Astrocyte (in vitro differentiated cells and primary cell): ENCODE measurements at regions not wholly inside any gene's neighbourhood (a gene's known extent, or its start where the extent isn't known, plus 50 kb on each side); places are given as distances from the start of the nearest gene placed in this dataset.

Experiments used
- DNase-seq: peaks from one replicate; pipeline ENCODE4 v3.0.0-alpha.2; 2010; ENCODE audit warnings: low read depth
- FAIRE-seq: peaks from 2 replicates; lab custom pipeline; 2011; peaks lifted over from hg19 to GRCh38; lab: Jason Lieb, UNC
- H2AFZ ChIP-seq: 2 replicates; pipeline ENCODE4 v1.6.0; 2012; ENCODE audit warnings: low read depth, low read length, inconsistent platforms
- H3K27ac ChIP-seq: 2 replicates; pipeline ENCODE4 v1.5.1; 2011; ENCODE audit warnings: low read depth, low read length, inconsistent platforms
- H3K27me3 ChIP-seq: 2 replicates; pipeline ENCODE4 v1.6.0; 2011; ENCODE audit warnings: low read length, inconsistent platforms; ENCODE audit not compliant: insufficient read depth
- H3K36me3 ChIP-seq: 2 replicates; pipeline ENCODE4 v1.5.1; 2011; ENCODE audit warnings: low read length, inconsistent platforms; ENCODE audit not compliant: insufficient read depth
- H3K4me1 ChIP-seq: 2 replicates; pipeline ENCODE4 v1.5.1; 2011; ENCODE audit warnings: low read length, inconsistent platforms; ENCODE audit not compliant: insufficient read depth
- H3K4me2 ChIP-seq: 2 replicates; pipeline ENCODE4 v1.6.0; 2012; ENCODE audit warnings: low read length, inconsistent platforms
- H3K4me3 ChIP-seq: 2 replicates; pipeline ENCODE4 v1.5.1; 2011; ENCODE audit warnings: low read depth, mild to moderate bottlenecking, low read length, inconsistent platforms; ENCODE audit not compliant: insufficient read depth
- H3K79me2 ChIP-seq: 2 replicates; pipeline ENCODE4 v1.6.0; 2012; ENCODE audit warnings: mild to moderate bottlenecking, low read length, inconsistent platforms; ENCODE audit not compliant: insufficient read depth
- H3K9ac ChIP-seq: 2 replicates; pipeline ENCODE4 v1.6.0; 2012; ENCODE audit warnings: mild to moderate bottlenecking, low read length, inconsistent platforms
- H3K9me3 ChIP-seq: 2 replicates; pipeline ENCODE4 v1.5.1; 2012; ENCODE audit warnings: low read depth, mild to moderate bottlenecking, low read length, inconsistent platforms; ENCODE audit not compliant: insufficient read depth
- H4K20me1 ChIP-seq: 2 replicates; pipeline ENCODE4 v1.6.0; 2012; ENCODE audit warnings: low read length, inconsistent platforms; ENCODE audit not compliant: insufficient read depth
- H3K27ac Mint-ChIP-seq: one replicate; pipeline ENCODE4 v1.8.0; 2021; ENCODE audit warnings: mild to moderate bottlenecking, mixed read lengths; ENCODE audit not compliant: unreplicated experiment
- H3K27me3 Mint-ChIP-seq: one replicate; pipeline ENCODE4 v1.8.0; 2021; ENCODE audit warnings: low read depth, mixed read lengths; ENCODE audit not compliant: unreplicated experiment
- H3K36me3 Mint-ChIP-seq: one replicate; pipeline ENCODE4 v1.8.0; 2021; ENCODE audit warnings: low read depth, mixed read lengths; ENCODE audit not compliant: unreplicated experiment
- H3K4me1 Mint-ChIP-seq: one replicate; pipeline ENCODE4 v1.8.0; 2021; ENCODE audit warnings: low read depth, mixed read lengths; ENCODE audit not compliant: unreplicated experiment
- H3K4me3 Mint-ChIP-seq: one replicate; pipeline ENCODE4 v1.8.0; 2021; ENCODE audit warnings: mild to moderate bottlenecking, moderate library complexity, mixed read lengths; ENCODE audit not compliant: unreplicated experiment
- H3K9me3 Mint-ChIP-seq: one replicate; pipeline ENCODE4 v1.8.0; 2021; ENCODE audit warnings: mild to moderate bottlenecking, mixed read lengths; ENCODE audit not compliant: unreplicated experiment
- CTCF ChIP-seq: IDR thresholded peaks from 2 replicates; pipeline ENCODE4 v1.5.1; 2011; ENCODE audit warnings: low read depth, mild to moderate bottlenecking, inconsistent platforms, low read length, moderate library complexity; ENCODE audit not compliant: insufficient read depth
- EZH2 ChIP-seq: IDR thresholded peaks from 2 replicates; pipeline ENCODE4 v1.6.1; 2012; ENCODE audit warnings: mild to moderate bottlenecking, low read length, inconsistent platforms; ENCODE audit not compliant: insufficient read depth

- Mint-ChIP-seq H3K9me3 (peaks cover 3% of the 10 kb centered on the region), H3K27ac (no peak overlapping the region)
Observed at GRCh38 chr2:64785245-64785644, 131.5 kb upstream of the SERTAD2 start.

GRCh38 chr2:64786343-64787018 is 132.8 kb upstream of the SERTAD2 start:
- no peaks in the 10 kb centered on the region for H3K27me3 ChIP-seq
- H3K27ac ChIP-seq = no peak overlapping the region
- no peak overlapping the region for H3K4me2 ChIP-seq
- H3K4me3 ChIP-seq = no peak overlapping the region
- FAIRE-seq (no peak), DNase-seq (no peak)
- Mint-ChIP-seq H3K4me1 (no peaks in the 10 kb centered on the region), H3K4me3 (no peak overlapping the region), H3K36me3 (no peaks in the 10 kb centered on the region), H3K27me3 (peaks cover 9% of the 10 kb centered on the region), H3K27ac (no peak overlapping the region), H3K9me3 (peaks cover 3% of the 10 kb centered on the region)
- no peaks in the 10 kb centered on the region for H4K20me1 ChIP-seq
- H3K4me1 ChIP-seq = peaks cover 10% of the 10 kb centered on the region
- no peak overlapping the region for H3K9ac ChIP-seq
- no peaks in the 10 kb centered on the region for H3K9me3 ChIP-seq
- H3K36me3 ChIP-seq = no peaks in the 10 kb centered on the region
- TF ChIP-seq EZH2 = no peak
- TF ChIP-seq CTCF = no peak
- no peaks in the 10 kb centered on the region for H3K79me2 ChIP-seq
- no peak overlapping the region for H2AFZ ChIP-seq

More at GRCh38 chr2:64785245-64785644, 131.5 kb upstream of the SERTAD2 start:
- Histone ChIP-seq H3K27ac (no peak overlapping the region), H3K4me3 (no peak overlapping the region), H3K4me1 (peaks cover 14% of the 10 kb centered on the region), H3K79me2 (no peaks in the 10 kb centered on the region), H3K27me3 (no peaks in the 10 kb centered on the region), H3K36me3 (no peaks in the 10 kb centered on the region), H3K9me3 (no peaks in the 10 kb centered on the region), H2AFZ (no peak overlapping the region), H3K4me2 (no peak overlapping the region), H3K9ac (no peak overlapping the region), H4K20me1 (no peaks in the 10 kb centered on the region)
- no peak for FAIRE-seq
- TF ChIP-seq CTCF (no peak), EZH2 (no peak)
- Mint-ChIP-seq H3K4me3 (no peak overlapping the region), H3K4me1 (no peaks in the 10 kb centered on the region), H3K27me3 (peaks cover 6% of the 10 kb centered on the region), H3K36me3 (no peaks in the 10 kb centered on the region)
- no peak for DNase-seq

GRCh38 chr2:64787019-64787365 is 133.3 kb upstream of the SERTAD2 start:
- Histone ChIP-seq H3K4me1 (peaks cover 5% of the 10 kb centered on the region), H3K4me2 (no peak overlapping the region), H3K27ac (no peak overlapping the region), H2AFZ (no peak overlapping the region), H3K9me3 (no peaks in the 10 kb centered on the region), H3K9ac (no peak overlapping the region), H4K20me1 (no peaks in the 10 kb centered on the region), H3K27me3 (no peaks in the 10 kb centered on the region), H3K36me3 (no peaks in the 10 kb centered on the region), H3K79me2 (no peaks in the 10 kb centered on the region), H3K4me3 (no peak overlapping the region)
- no peak overlapping the region for H3K4me3 Mint-ChIP-seq
- peaks cover 3% of the 10 kb centered on the region for H3K9me3 Mint-ChIP-seq
- no peaks in the 10 kb centered on the region for H3K4me1 Mint-ChIP-seq
- no peak overlapping the region for H3K27ac Mint-ChIP-seq
- no peak for TF ChIP-seq EZH2
- no peak for TF ChIP-seq CTCF
- DNase-seq (no peak), FAIRE-seq (no peak)
- no peaks in the 10 kb centered on the region for H3K36me3 Mint-ChIP-seq
- peaks cover 9% of the 10 kb centered on the region for H3K27me3 Mint-ChIP-seq
